ENCODE measurements at regions not wholly inside any gene's neighbourhood (a gene's known extent, or its start where the extent isn't known, plus 50 kb on each side); places are given as distances from the start of the nearest gene placed in this dataset.

- H3K36me3 ChIP-seq (ENCODE audit: control insufficient read depth, insufficient read depth, low read length) = no peaks in the 10 kb centered on the region
- no CpG with 5 or more reads among the region's 6 CpGs for WGBS (ENCODE audit: insufficient coverage, insufficient read length)
Measured at GRCh38 chr4:110975338-110975737, 352.5 kb upstream of the PITX2 start.

GRCh38 chr4:110977554-110977953 lies 354.7 kb upstream of the PITX2 start:
- H3K27ac ChIP-seq (ENCODE audit: low read length) = no peak overlapping the region
- H3K4me3 ChIP-seq (ENCODE audit: low read length) = no peak overlapping the region
- no peaks in the 10 kb centered on the region for H3K4me1 ChIP-seq (ENCODE audit: control insufficient read depth, insufficient read depth, low read length)
- H3K9me3 ChIP-seq (ENCODE audit: control insufficient read depth, insufficient read depth, low read length) = no peaks in the 10 kb centered on the region
- no CpG with 5 or more reads among the region's 2 CpGs for WGBS (ENCODE audit: insufficient coverage, insufficient read length)
- no peaks in the 10 kb centered on the region for H3K27me3 ChIP-seq (ENCODE audit: control insufficient read depth, insufficient read depth, low read length)
- H3K36me3 ChIP-seq (ENCODE audit: control insufficient read depth, insufficient read depth, low read length) = no peaks in the 10 kb centered on the region
- no peak for DNase-seq (ENCODE audit: low read depth, low spot score)

More at GRCh38 chr4:110975338-110975737, 352.5 kb upstream of the PITX2 start:
- Histone ChIP-seq H3K9me3 (ENCODE audit: control insufficient read depth, insufficient read depth, low read length) (no peaks in the 10 kb centered on the region), H3K27ac (ENCODE audit: low read length) (no peak overlapping the region), H3K4me3 (ENCODE audit: low read length) (no peak overlapping the region), H3K4me1 (ENCODE audit: control insufficient read depth, insufficient read depth, low read length) (no peaks in the 10 kb centered on the region), H3K27me3 (ENCODE audit: control insufficient read depth, insufficient read depth, low read length) (no peaks in the 10 kb centered on the region)
- no peak for DNase-seq (ENCODE audit: low read depth, low spot score)

GRCh38 chr4:110978761-110979160 lies 355.9 kb upstream of the PITX2 start:
- H3K27ac ChIP-seq (ENCODE audit: low read length) = no peak overlapping the region
- WGBS (ENCODE audit: insufficient coverage, insufficient read length) = no CpG with 5 or more reads among the region's 2 CpGs
- no peaks in the 10 kb centered on the region for H3K9me3 ChIP-seq (ENCODE audit: control insufficient read depth, insufficient read depth, low read length)
- H3K4me1 ChIP-seq (ENCODE audit: control insufficient read depth, insufficient read depth, low read length) = no peaks in the 10 kb centered on the region
- H3K27me3 ChIP-seq (ENCODE audit: control insufficient read depth, insufficient read depth, low read length) = no peaks in the 10 kb centered on the region
- H3K4me3 ChIP-seq (ENCODE audit: low read length) = no peak overlapping the region
- no peak for DNase-seq (ENCODE audit: low read depth, low spot score)
- no peaks in the 10 kb centered on the region for H3K36me3 ChIP-seq (ENCODE audit: control insufficient read depth, insufficient read depth, low read length)

GRCh38 chr4:110982486-110982885 lies 359.6 kb upstream of the PITX2 start:
- no peak for DNase-seq (ENCODE audit: low read depth, low spot score)
- Histone ChIP-seq H3K4me3 (ENCODE audit: low read length) (no peak overlapping the region), H3K36me3 (ENCODE audit: control insufficient read depth, insufficient read depth, low read length) (no peaks in the 10 kb centered on the region), H3K4me1 (ENCODE audit: control insufficient read depth, insufficient read depth, low read length) (no peaks in the 10 kb centered on the region), H3K9me3 (ENCODE audit: control insufficient read depth, insufficient read depth, low read length) (no peaks in the 10 kb centered on the region), H3K27ac (ENCODE audit: low read length) (no peak overlapping the region), H3K27me3 (ENCODE audit: control insufficient read depth, insufficient read depth, low read length) (no peaks in the 10 kb centered on the region)
- WGBS (ENCODE audit: insufficient coverage, insufficient read length) = no CpG with 5 or more reads among the region's 1 CpG

- Histone ChIP-seq H3K4me1 (ENCODE audit: control insufficient read depth, insufficient read depth, low read length) (no peaks in the 10 kb centered on the region), H3K27ac (ENCODE audit: low read length) (no peak overlapping the region), H3K9me3 (ENCODE audit: control insufficient read depth, insufficient read depth, low read length) (no peaks in the 10 kb centered on the region), H3K27me3 (ENCODE audit: control insufficient read depth, insufficient read depth, low read length) (no peaks in the 10 kb centered on the region), H3K4me3 (ENCODE audit: low read length) (no peak overlapping the region), H3K36me3 (ENCODE audit: control insufficient read depth, insufficient read depth, low read length) (no peaks in the 10 kb centered on the region)
- no peak for DNase-seq (ENCODE audit: low read depth, low spot score)
- no CpG with 5 or more reads among the region's 4 CpGs for WGBS (ENCODE audit: insufficient coverage, insufficient read length)
Measured at GRCh38 chr4:110988722-110989121, 365.8 kb upstream of the PITX2 start.

GRCh38 chr4:110989125-110989524 lies 366.2 kb upstream of the PITX2 start:
- DNase-seq (ENCODE audit: low read depth, low spot score) = no peak
- H3K27me3 ChIP-seq (ENCODE audit: control insufficient read depth, insufficient read depth, low read length) = no peaks in the 10 kb centered on the region
- H3K9me3 ChIP-seq (ENCODE audit: control insufficient read depth, insufficient read depth, low read length) = no peaks in the 10 kb centered on the region
- no peaks in the 10 kb centered on the region for H3K36me3 ChIP-seq (ENCODE audit: control insufficient read depth, insufficient read depth, low read length)
- WGBS (ENCODE audit: insufficient coverage, insufficient read length) = no CpG with 5 or more reads among the region's 1 CpG
- no peak overlapping the region for H3K4me3 ChIP-seq (ENCODE audit: low read length)
- H3K4me1 ChIP-seq (ENCODE audit: control insufficient read depth, insufficient read depth, low read length) = no peaks in the 10 kb centered on the region
- no peak overlapping the region for H3K27ac ChIP-seq (ENCODE audit: low read length)

GRCh38 chr4:110994781-110995180 lies 371.9 kb upstream of the PITX2 start:
- Histone ChIP-seq H3K27ac (ENCODE audit: low read length) (no peak overlapping the region), H3K9me3 (ENCODE audit: control insufficient read depth, insufficient read depth, low read length) (no peaks in the 10 kb centered on the region), H3K27me3 (ENCODE audit: control insufficient read depth, insufficient read depth, low read length) (no peaks in the 10 kb centered on the region), H3K4me1 (ENCODE audit: control insufficient read depth, insufficient read depth, low read length) (no peaks in the 10 kb centered on the region), H3K4me3 (ENCODE audit: low read length) (no peak overlapping the region), H3K36me3 (ENCODE audit: control insufficient read depth, insufficient read depth, low read length) (no peaks in the 10 kb centered on the region)
- WGBS (ENCODE audit: insufficient coverage, insufficient read length) = no CpG with 5 or more reads among the region's 2 CpGs
- no peak for DNase-seq (ENCODE audit: low read depth, low spot score)

GRCh38 chr4:110998320-110998719 lies 375.4 kb upstream of the PITX2 start:
- WGBS (ENCODE audit: insufficient coverage, insufficient read length) = no CpG with 5 or more reads among the region's 1 CpG
- H3K9me3 ChIP-seq (ENCODE audit: control insufficient read depth, insufficient read depth, low read length) = no peaks in the 10 kb centered on the region
- no peak overlapping the region for H3K27ac ChIP-seq (ENCODE audit: low read length)
- H3K4me1 ChIP-seq (ENCODE audit: control insufficient read depth, insufficient read depth, low read length) = no peaks in the 10 kb centered on the region
- no peaks in the 10 kb centered on the region for H3K27me3 ChIP-seq (ENCODE audit: control insufficient read depth, insufficient read depth, low read length)
- H3K4me3 ChIP-seq (ENCODE audit: low read length) = no peak overlapping the region
- no peak for DNase-seq (ENCODE audit: low read depth, low spot score)
- H3K36me3 ChIP-seq (ENCODE audit: control insufficient read depth, insufficient read depth, low read length) = no peaks in the 10 kb centered on the region

- H3K4me3 ChIP-seq (ENCODE audit: low read length) = no peak overlapping the region
- no peak overlapping the region for H3K27ac ChIP-seq (ENCODE audit: low read length)
- H3K9me3 ChIP-seq (ENCODE audit: control insufficient read depth, insufficient read depth, low read length) = no peaks in the 10 kb centered on the region
- no CpG with 5 or more reads among the region's 2 CpGs for WGBS (ENCODE audit: insufficient coverage, insufficient read length)
- H3K36me3 ChIP-seq (ENCODE audit: control insufficient read depth, insufficient read depth, low read length) = no peaks in the 10 kb centered on the region
- no peaks in the 10 kb centered on the region for H3K4me1 ChIP-seq (ENCODE audit: control insufficient read depth, insufficient read depth, low read length)
- H3K27me3 ChIP-seq (ENCODE audit: control insufficient read depth, insufficient read depth, low read length) = no peaks in the 10 kb centered on the region
- no peak for DNase-seq (ENCODE audit: low read depth, low spot score)
Measured at GRCh38 chr4:111011458-111011857, 388.6 kb upstream of the PITX2 start.

GRCh38 chr4:111013846-111014245 lies 391.0 kb upstream of the PITX2 start:
- no CpG with 5 or more reads among the region's 7 CpGs for WGBS (ENCODE audit: insufficient coverage, insufficient read length)
- no peak for DNase-seq (ENCODE audit: low read depth, low spot score)
- H3K4me3 ChIP-seq (ENCODE audit: low read length) = no peak overlapping the region

GRCh38 chr4:111014537-111014936 lies 391.7 kb upstream of the PITX2 start:
- Histone ChIP-seq H3K27me3 (ENCODE audit: control insufficient read depth, insufficient read depth, low read length) (no peaks in the 10 kb centered on the region), H3K9me3 (ENCODE audit: control insufficient read depth, insufficient read depth, low read length) (no peaks in the 10 kb centered on the region), H3K36me3 (ENCODE audit: control insufficient read depth, insufficient read depth, low read length) (no peaks in the 10 kb centered on the region), H3K4me1 (ENCODE audit: control insufficient read depth, insufficient read depth, low read length) (no peaks in the 10 kb centered on the region), H3K4me3 (ENCODE audit: low read length) (no peak overlapping the region), H3K27ac (ENCODE audit: low read length) (no peak overlapping the region)
- no peak for DNase-seq (ENCODE audit: low read depth, low spot score)
- WGBS (ENCODE audit: insufficient coverage, insufficient read length) = no CpG with 5 or more reads among the region's 1 CpG

More at GRCh38 chr4:111013846-111014245, 391.0 kb upstream of the PITX2 start:
- Histone ChIP-seq H3K9me3 (ENCODE audit: control insufficient read depth, insufficient read depth, low read length) (no peaks in the 10 kb centered on the region), H3K36me3 (ENCODE audit: control insufficient read depth, insufficient read depth, low read length) (no peaks in the 10 kb centered on the region), H3K4me1 (ENCODE audit: control insufficient read depth, insufficient read depth, low read length) (no peaks in the 10 kb centered on the region), H3K27me3 (ENCODE audit: control insufficient read depth, insufficient read depth, low read length) (no peaks in the 10 kb centered on the region), H3K27ac (ENCODE audit: low read length) (no peak overlapping the region)

Measured in iPS DF 6.9 (cell line).